Neural progenitor cell (in vitro differentiated cells): ENCODE measurements at regions not wholly inside any gene's neighbourhood (a gene's known extent, or its start where the extent isn't known, plus 50 kb on each side); places are given as distances from the start of the nearest gene placed in this dataset.

Experiments
- EZH2 ChIP-seq: fragments of 200-600 bp; sonication (generic); IDR thresholded peaks from 2 replicates; pipeline ENCODE4 v1.6.1; 2017; ENCODE audit warnings: antibody characterized with exemption, mild to moderate bottlenecking, moderate library complexity
- EZH2phosphoT487 ChIP-seq: fragments of 200-600 bp; sonication (generic); IDR thresholded peaks from 2 replicates; pipeline ENCODE4 v1.6.1; 2017; ENCODE audit warnings: antibody characterized with exemption
- TF ChIP-seq, protein P1 (sequence below): fragments of 200-600 bp; sonication (generic); IDR thresholded peaks from 2 replicates; pipeline ENCODE4 v1.5.1; 2017; ENCODE audit warnings: antibody characterized with exemption, mild to moderate bottlenecking

DNA sequence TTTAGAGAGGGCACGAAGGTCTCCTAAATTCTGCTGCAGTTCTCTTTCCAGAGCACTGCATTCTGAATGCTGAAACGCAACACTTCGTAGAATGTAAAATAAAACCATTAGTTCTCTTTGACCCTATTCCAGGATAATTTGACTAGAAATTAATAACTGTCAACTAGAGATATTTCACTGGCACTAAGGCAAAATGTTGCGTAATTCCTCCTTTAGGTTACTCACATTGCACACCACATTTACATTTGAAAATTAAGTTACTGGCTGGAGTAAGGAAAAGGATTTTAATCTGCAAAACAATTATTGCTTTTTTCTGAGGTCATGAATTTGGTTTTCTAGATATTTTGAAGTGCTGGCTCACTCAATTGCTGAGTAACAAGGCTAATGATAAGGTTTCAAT is 58.0 kb upstream of the TRHDE start:
- TF ChIP-seq, protein P1, sequence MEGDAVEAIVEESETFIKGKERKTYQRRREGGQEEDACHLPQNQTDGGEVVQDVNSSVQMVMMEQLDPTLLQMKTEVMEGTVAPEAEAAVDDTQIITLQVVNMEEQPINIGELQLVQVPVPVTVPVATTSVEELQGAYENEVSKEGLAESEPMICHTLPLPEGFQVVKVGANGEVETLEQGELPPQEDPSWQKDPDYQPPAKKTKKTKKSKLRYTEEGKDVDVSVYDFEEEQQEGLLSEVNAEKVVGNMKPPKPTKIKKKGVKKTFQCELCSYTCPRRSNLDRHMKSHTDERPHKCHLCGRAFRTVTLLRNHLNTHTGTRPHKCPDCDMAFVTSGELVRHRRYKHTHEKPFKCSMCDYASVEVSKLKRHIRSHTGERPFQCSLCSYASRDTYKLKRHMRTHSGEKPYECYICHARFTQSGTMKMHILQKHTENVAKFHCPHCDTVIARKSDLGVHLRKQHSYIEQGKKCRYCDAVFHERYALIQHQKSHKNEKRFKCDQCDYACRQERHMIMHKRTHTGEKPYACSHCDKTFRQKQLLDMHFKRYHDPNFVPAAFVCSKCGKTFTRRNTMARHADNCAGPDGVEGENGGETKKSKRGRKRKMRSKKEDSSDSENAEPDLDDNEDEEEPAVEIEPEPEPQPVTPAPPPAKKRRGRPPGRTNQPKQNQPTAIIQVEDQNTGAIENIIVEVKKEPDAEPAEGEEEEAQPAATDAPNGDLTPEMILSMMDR: no peak
- no peak for TF ChIP-seq EZH2
- TF ChIP-seq EZH2phosphoT487: no peak
